HFFc6 (cell line): ENCODE measurements at regions not wholly inside any gene's neighbourhood (a gene's known extent, or its start where the extent isn't known, plus 50 kb on each side); places are given as distances from the start of the nearest gene placed in this dataset.

Experiments
- DNase-seq: peaks from one replicate; pipeline ENCODE4 v3.0.0-alpha.2; 2018
- H3K27ac Mint-ChIP-seq: 2 replicates; pipeline ENCODE4 v1.8.0; 2020; ENCODE audit warnings: mild to moderate bottlenecking, mixed read lengths
- H3K27me3 Mint-ChIP-seq: 2 replicates; pipeline ENCODE4 v1.8.0; 2021; ENCODE audit warnings: mild to moderate bottlenecking, moderate library complexity, mixed read lengths; ENCODE audit not compliant: insufficient read depth
- H3K36me3 Mint-ChIP-seq: 2 replicates; pipeline ENCODE4 v1.8.0; 2021; ENCODE audit warnings: low read depth, mixed read lengths
- H3K4me1 Mint-ChIP-seq: 2 replicates; pipeline ENCODE4 v1.8.0; 2020; ENCODE audit warnings: low read depth, mixed read lengths
- H3K4me3 Mint-ChIP-seq: 2 replicates; pipeline ENCODE4 v1.8.0; 2020; ENCODE audit warnings: mild to moderate bottlenecking, moderate library complexity, mixed read lengths
- H3K9me3 Mint-ChIP-seq: 2 replicates; pipeline ENCODE4 v1.8.0; 2020; ENCODE audit warnings: mild to moderate bottlenecking, mixed read lengths
- TF ChIP-seq, protein P1 (sequence below): fragments of 200-600 bp; sonication (generic); IDR thresholded peaks from 2 replicates; pipeline ENCODE4 v1.5.0; 2021; ENCODE audit warnings: antibody characterized with exemption, mild to moderate bottlenecking

DNA sequence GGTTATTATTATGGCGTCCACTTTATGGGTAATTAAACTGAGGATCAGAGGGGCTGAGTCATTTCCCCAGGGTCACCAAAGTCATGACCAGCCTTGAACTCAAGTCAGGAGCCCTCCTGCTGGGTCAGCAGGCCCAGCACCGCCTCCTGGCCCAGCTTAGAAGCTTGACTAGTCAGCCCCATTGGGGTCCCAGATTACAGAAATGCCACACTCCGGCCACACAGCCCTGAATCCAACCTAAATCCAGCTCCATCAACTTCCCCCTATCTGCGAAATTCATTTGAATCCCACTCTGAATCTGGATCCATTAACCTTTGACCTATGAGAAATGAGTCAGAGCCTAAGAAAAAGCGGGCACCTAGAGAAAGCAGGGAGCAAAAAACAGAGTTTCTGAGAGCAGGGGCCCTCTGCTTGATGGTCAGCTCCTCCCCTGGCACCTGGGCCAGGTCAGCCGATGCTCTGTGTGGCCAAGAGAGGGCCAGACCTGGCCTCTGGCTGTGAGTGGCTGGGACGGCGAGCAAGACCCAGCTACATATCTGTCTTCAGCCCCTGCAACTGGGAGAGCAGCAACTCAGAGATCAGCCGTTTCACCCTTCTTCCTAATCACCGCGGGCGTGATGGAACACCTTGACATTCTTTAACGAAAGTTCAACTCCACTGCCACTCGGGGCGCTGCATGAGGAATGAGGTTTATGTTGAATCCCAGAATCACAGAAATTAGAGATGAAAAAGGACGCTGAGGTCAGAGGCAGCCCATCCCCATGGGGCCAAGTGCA, 196.1 kb downstream of the TRIM29 start:
- no peak overlapping the region for H3K4me3 Mint-ChIP-seq
- no peaks in the 10 kb centered on the region for H3K4me1 Mint-ChIP-seq
- H3K27me3 Mint-ChIP-seq, result peaks cover 23% of the 10 kb centered on the region; the same call in 1 of the 2 replicates
- TF ChIP-seq, protein P1, sequence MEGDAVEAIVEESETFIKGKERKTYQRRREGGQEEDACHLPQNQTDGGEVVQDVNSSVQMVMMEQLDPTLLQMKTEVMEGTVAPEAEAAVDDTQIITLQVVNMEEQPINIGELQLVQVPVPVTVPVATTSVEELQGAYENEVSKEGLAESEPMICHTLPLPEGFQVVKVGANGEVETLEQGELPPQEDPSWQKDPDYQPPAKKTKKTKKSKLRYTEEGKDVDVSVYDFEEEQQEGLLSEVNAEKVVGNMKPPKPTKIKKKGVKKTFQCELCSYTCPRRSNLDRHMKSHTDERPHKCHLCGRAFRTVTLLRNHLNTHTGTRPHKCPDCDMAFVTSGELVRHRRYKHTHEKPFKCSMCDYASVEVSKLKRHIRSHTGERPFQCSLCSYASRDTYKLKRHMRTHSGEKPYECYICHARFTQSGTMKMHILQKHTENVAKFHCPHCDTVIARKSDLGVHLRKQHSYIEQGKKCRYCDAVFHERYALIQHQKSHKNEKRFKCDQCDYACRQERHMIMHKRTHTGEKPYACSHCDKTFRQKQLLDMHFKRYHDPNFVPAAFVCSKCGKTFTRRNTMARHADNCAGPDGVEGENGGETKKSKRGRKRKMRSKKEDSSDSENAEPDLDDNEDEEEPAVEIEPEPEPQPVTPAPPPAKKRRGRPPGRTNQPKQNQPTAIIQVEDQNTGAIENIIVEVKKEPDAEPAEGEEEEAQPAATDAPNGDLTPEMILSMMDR, result peak; percentile 24; the same call in 1 of the 2 replicates
- no peaks in the 10 kb centered on the region for H3K9me3 Mint-ChIP-seq
- DNase-seq, result no peak
- no peak overlapping the region for H3K27ac Mint-ChIP-seq
- H3K36me3 Mint-ChIP-seq, result no peaks in the 10 kb centered on the region

DNA sequence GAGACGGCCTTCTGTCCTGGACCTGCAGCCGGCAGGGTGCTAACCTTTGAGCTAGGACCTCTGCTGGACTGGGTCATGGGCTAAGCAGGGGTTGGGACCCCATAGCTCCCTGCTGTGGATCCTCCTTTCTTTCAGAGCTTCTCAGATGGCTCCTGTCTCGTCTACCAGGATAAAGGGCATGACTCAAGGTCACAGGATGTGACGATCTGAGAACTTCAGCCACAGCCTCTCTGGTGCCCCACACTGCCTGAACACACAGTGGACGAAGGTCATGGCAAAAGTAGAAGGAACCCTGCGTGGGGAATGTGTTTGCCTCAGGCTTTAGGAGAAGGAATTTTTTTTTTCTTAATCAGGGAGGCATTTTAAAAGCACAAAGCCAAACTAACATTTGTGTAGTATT, 196.7 kb downstream of the TRIM29 start:
- Mint-ChIP-seq H3K36me3 (no peaks in the 10 kb centered on the region), H3K9me3 (no peaks in the 10 kb centered on the region), H3K27ac (no peak overlapping the region), H3K4me1 (no peaks in the 10 kb centered on the region), H3K4me3 (no peak overlapping the region), H3K27me3 (peaks cover 22% of the 10 kb centered on the region)
- DNase-seq, result no peak
- TF ChIP-seq, protein P1, result no peak

DNA sequence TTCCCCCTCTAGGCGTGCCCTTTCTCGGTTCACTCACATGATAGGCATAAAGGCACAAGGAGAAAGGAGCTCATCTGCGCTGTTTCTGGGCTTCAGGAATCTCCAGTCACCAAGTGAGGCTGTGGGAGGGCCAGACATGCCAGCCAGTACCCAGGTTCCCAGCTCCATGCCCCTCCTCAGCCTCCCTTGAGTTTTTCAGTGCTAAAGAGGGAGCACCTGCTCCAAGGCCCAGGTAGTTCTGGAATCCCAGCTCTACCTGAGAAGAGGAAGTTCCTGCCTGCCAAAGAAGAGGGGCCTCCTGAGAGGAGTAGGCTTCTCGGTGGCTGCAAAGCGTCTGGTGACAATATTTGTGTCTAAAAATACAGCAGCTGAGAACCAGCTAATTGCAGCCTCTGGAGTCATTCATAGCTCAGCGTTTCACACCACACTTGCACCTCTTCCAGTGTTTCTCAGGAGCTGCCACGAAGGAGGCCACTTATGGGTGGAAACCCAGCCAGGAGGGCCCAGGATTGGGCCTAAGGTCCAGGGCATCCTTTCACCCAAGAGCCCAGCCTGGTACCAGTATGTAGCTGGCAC, 197.4 kb downstream of the TRIM29 start:
- Mint-ChIP-seq H3K4me3 (no peak overlapping the region), H3K9me3 (no peaks in the 10 kb centered on the region), H3K27me3 (peaks cover 25% of the 10 kb centered on the region), H3K27ac (no peak overlapping the region), H3K36me3 (no peaks in the 10 kb centered on the region), H3K4me1 (no peaks in the 10 kb centered on the region)
- TF ChIP-seq, protein P1, result no peak
- no peak for DNase-seq

DNA sequence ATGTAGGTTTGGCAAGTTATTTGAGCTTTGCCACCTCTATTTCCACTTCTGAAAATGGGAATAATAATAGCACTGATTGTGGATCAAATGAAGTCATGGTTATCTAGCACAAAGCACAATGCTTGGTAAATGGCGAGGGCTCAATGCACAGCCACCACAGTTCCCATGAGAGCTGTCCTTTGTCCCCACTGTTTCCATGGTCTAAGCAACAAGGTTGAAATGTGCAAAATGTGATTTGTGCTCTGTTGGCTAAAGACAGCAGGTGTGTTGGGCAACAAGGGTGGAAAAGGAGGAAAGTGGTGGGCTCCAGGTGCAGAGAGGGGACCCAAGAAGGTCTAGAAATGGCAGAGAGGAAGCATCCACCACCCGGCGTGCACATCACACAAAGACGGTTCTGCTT, 200.5 kb downstream of the TRIM29 start:
- H3K36me3 Mint-ChIP-seq, result no peaks in the 10 kb centered on the region
- TF ChIP-seq, protein P1, result no peak
- DNase-seq, result no peak
- H3K27ac Mint-ChIP-seq, result no peak overlapping the region
- H3K9me3 Mint-ChIP-seq, result no peaks in the 10 kb centered on the region
- H3K27me3 Mint-ChIP-seq, result peaks cover 31% of the 10 kb centered on the region
- no peak overlapping the region for H3K4me3 Mint-ChIP-seq
- H3K4me1 Mint-ChIP-seq, result no peaks in the 10 kb centered on the region

DNA sequence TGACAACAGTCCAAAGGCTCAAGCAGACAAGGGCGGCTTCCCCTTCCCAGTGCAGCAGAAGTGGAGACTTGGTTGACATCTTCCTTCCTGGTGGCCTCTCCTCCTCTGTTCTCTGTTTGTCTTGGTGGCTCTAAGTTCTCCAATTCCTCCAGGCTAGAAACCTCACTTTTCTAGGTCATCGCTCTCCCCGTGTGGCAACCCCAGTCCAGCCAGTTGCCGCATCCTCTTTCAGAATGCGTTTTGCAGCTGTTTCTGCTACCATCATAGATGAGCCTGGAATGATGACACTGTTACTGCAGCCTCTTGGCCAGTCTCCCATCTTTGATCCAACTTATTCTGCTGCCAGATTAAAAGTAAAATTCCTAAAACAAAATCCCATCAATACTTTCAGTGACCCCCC, 201.5 kb downstream of the TRIM29 start:
- Mint-ChIP-seq H3K9me3 (no peaks in the 10 kb centered on the region), H3K4me3 (no peak overlapping the region), H3K27ac (no peak overlapping the region), H3K4me1 (no peaks in the 10 kb centered on the region), H3K36me3 (no peaks in the 10 kb centered on the region), H3K27me3 (peaks cover 31% of the 10 kb centered on the region)
- TF ChIP-seq, protein P1, result no peak
- DNase-seq, result no peak
